Neural cell (in vitro differentiated cells): ENCODE measurements at regions not wholly inside any gene's neighbourhood (a gene's known extent, or its start where the extent isn't known, plus 50 kb on each side); places are given as distances from the start of the nearest gene placed in this dataset.

ENCODE experiments used
- H2AFZ ChIP-seq: fragments of 200-600, 300-800 bp; sonication (generic), shearing (Covaris generic); 2 replicates; pipeline ENCODE4 v1.6.0; 2014; ENCODE audit warnings: low read depth, mild to moderate bottlenecking, antibody characterized with exemption, low read length, moderate library complexity
- H3F3A ChIP-seq: fragments of 200-600 bp; shearing (Covaris generic); 2 replicates; pipeline ENCODE4 v1.6.1; 2016; ENCODE audit warnings: mild to moderate bottlenecking, moderate library complexity, mixed read lengths, antibody characterized with exemption, low read length; ENCODE audit not compliant: insufficient read depth, poor library complexity, severe bottlenecking
- H3K27ac ChIP-seq: fragments of 200-600, 300-800 bp; sonication (generic), shearing (Covaris generic); 2 replicates; pipeline ENCODE4 v1.5.1; 2014; ENCODE audit warnings: mild to moderate bottlenecking, low read length, moderate library complexity
- H3K27me3 ChIP-seq: fragments of 300-800, 200-600 bp; sonication (generic), shearing (Covaris generic); 2 replicates; pipeline ENCODE4 v1.6.0; 2014; ENCODE audit warnings: mild to moderate bottlenecking, low read depth, low read length, moderate library complexity; ENCODE audit not compliant: insufficient read depth
- H3K36me3 ChIP-seq: fragments of 300-800, 200-600 bp; sonication (generic), shearing (Covaris generic); 2 replicates; pipeline ENCODE4 v1.5.1; 2014; ENCODE audit warnings: mild to moderate bottlenecking, antibody characterized with exemption, low read length, moderate library complexity; ENCODE audit not compliant: insufficient read depth
- H3K4me2 ChIP-seq: fragments of 300-800, 200-600 bp; sonication (generic), shearing (Covaris generic); 2 replicates; pipeline ENCODE4 v1.6.0; 2014; ENCODE audit warnings: mild to moderate bottlenecking, low read length
- H3K4me3 ChIP-seq: fragments of 300-800, 200-600 bp; sonication (generic), shearing (Covaris generic); 2 replicates; pipeline ENCODE4 v1.5.1; 2014; ENCODE audit warnings: mild to moderate bottlenecking, low read length, moderate library complexity
- H3K79me2 ChIP-seq: fragments of 200-600 bp; shearing (Covaris generic); replicated peaks from 2 replicates; pipeline ENCODE4 v1.6.0; 2014; ENCODE audit warnings: mild to moderate bottlenecking, low read length, moderate library complexity; ENCODE audit not compliant: insufficient read depth
- H3K9ac ChIP-seq: fragments of 300-800, 200-600 bp; sonication (generic), shearing (Covaris generic); 2 replicates; pipeline ENCODE4 v1.6.1; 2016; ENCODE audit warnings: mild to moderate bottlenecking, low read length, mixed read lengths
- H3K9me2 ChIP-seq: fragments of 200-600 bp; shearing (Covaris generic); 2 replicates; pipeline ENCODE4 v1.6.1; 2016; ENCODE audit warnings: mild to moderate bottlenecking, low read length, mixed read lengths; ENCODE audit not compliant: insufficient read depth
- H3K9me3 ChIP-seq: fragments of 200-600, 300-800 bp; sonication (generic), shearing (Covaris generic); 2 replicates; pipeline ENCODE4 v1.6.1; 2016; ENCODE audit warnings: mild to moderate bottlenecking, mixed run types, low read length, moderate library complexity, mixed read lengths
- H4K20me1 ChIP-seq: fragments of 200-600 bp; shearing (Covaris generic); 2 replicates; pipeline ENCODE4 v1.6.1; 2016; ENCODE audit warnings: mild to moderate bottlenecking, mixed run types; ENCODE audit not compliant: insufficient read depth
- CTCF ChIP-seq: fragments of 450-650 bp; IDR thresholded peaks from 2 replicates; pipeline ENCODE4 v1.5.1; 2014; ENCODE audit warnings: antibody characterized with exemption, mild to moderate bottlenecking, moderate library complexity; ENCODE audit not compliant: poor library complexity, severe bottlenecking
- EP300 ChIP-seq: fragments of 450-650 bp; conservative IDR thresholded peaks from 2 replicates; pipeline ENCODE4 v1.6.1; 2014; ENCODE audit warnings: antibody characterized with exemption, mild to moderate bottlenecking, moderate library complexity; ENCODE audit not compliant: poor library complexity, severe bottlenecking
- EZH2 ChIP-seq: fragments of 200-600, 300-800 bp; shearing (Covaris generic), sonication (generic); IDR thresholded peaks from 2 replicates; pipeline ENCODE4 v1.6.1; 2014; ENCODE audit warnings: antibody characterized with exemption, low read length, borderline replicate concordance, mild to moderate bottlenecking; ENCODE audit not compliant: insufficient read depth, poor library complexity, severe bottlenecking
- MXI1 ChIP-seq: fragments of 450-650 bp; conservative IDR thresholded peaks from 2 replicates; pipeline ENCODE4 v1.6.1; 2014; ENCODE audit warnings: antibody characterized with exemption, mild to moderate bottlenecking; ENCODE audit not compliant: poor library complexity, severe bottlenecking
- POLR2AphosphoS5 ChIP-seq: IDR thresholded peaks from 2 replicates; pipeline ENCODE4 v1.6.1; 2012
- RAD21 ChIP-seq: fragments of 450-650 bp; conservative IDR thresholded peaks from 2 replicates; pipeline ENCODE4 v1.6.1; 2014; ENCODE audit warnings: antibody characterized with exemption, mild to moderate bottlenecking, moderate library complexity
- SMC3 ChIP-seq: fragments of 450-650 bp; conservative IDR thresholded peaks from 2 replicates; pipeline ENCODE4 v1.6.1; 2014; ENCODE audit warnings: antibody characterized with exemption, mild to moderate bottlenecking, moderate library complexity; ENCODE audit not compliant: poor library complexity
- TAF1 ChIP-seq: IDR thresholded peaks from 2 replicates; pipeline ENCODE4 v1.6.1; 2012; ENCODE audit warnings: low read depth
- TF ChIP-seq, protein P1 (sequence below): IDR thresholded peaks from 2 replicates; pipeline ENCODE4 v1.6.1; 2012; ENCODE audit warnings: borderline replicate concordance

- no peaks in the 10 kb centered on the region for H3K9me3 ChIP-seq
- H3K79me2 ChIP-seq, result no peaks in the 10 kb centered on the region
- TF ChIP-seq EP300 (no peak), TAF1 (no peak), SMC3 (no peak), CTCF (no peak), EZH2 (no peak), POLR2AphosphoS5 (no peak), RAD21 (no peak), MXI1 (no peak)
- TF ChIP-seq, protein P1, sequence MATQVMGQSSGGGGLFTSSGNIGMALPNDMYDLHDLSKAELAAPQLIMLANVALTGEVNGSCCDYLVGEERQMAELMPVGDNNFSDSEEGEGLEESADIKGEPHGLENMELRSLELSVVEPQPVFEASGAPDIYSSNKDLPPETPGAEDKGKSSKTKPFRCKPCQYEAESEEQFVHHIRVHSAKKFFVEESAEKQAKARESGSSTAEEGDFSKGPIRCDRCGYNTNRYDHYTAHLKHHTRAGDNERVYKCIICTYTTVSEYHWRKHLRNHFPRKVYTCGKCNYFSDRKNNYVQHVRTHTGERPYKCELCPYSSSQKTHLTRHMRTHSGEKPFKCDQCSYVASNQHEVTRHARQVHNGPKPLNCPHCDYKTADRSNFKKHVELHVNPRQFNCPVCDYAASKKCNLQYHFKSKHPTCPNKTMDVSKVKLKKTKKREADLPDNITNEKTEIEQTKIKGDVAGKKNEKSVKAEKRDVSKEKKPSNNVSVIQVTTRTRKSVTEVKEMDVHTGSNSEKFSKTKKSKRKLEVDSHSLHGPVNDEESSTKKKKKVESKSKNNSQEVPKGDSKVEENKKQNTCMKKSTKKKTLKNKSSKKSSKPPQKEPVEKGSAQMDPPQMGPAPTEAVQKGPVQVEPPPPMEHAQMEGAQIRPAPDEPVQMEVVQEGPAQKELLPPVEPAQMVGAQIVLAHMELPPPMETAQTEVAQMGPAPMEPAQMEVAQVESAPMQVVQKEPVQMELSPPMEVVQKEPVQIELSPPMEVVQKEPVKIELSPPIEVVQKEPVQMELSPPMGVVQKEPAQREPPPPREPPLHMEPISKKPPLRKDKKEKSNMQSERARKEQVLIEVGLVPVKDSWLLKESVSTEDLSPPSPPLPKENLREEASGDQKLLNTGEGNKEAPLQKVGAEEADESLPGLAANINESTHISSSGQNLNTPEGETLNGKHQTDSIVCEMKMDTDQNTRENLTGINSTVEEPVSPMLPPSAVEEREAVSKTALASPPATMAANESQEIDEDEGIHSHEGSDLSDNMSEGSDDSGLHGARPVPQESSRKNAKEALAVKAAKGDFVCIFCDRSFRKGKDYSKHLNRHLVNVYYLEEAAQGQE, result no peak
- H3K4me2 ChIP-seq, result no peak overlapping the region
- H3K27ac ChIP-seq, result no peak overlapping the region
- H3K27me3 ChIP-seq, result no peaks in the 10 kb centered on the region
- H3F3A ChIP-seq, result no peaks in the 10 kb centered on the region
- no peak overlapping the region for H3K9ac ChIP-seq
- no peak overlapping the region for H2AFZ ChIP-seq
- no peaks in the 10 kb centered on the region for H3K36me3 ChIP-seq
- H4K20me1 ChIP-seq, result no peaks in the 10 kb centered on the region
- no peaks in the 10 kb centered on the region for H3K9me2 ChIP-seq
- no peak overlapping the region for H3K4me3 ChIP-seq
Measured at GRCh38 chr4:24434241-24434640, 150.1 kb downstream of the DHX15 start.

- Histone ChIP-seq H3K27me3 (no peaks in the 10 kb centered on the region), H3K9me3 (no peaks in the 10 kb centered on the region), H3F3A (no peaks in the 10 kb centered on the region), H3K9ac (no peak overlapping the region), H3K9me2 (no peaks in the 10 kb centered on the region), H4K20me1 (no peaks in the 10 kb centered on the region), H3K27ac (no peak overlapping the region), H3K36me3 (no peaks in the 10 kb centered on the region), H2AFZ (no peak overlapping the region), H3K4me2 (no peak overlapping the region), H3K4me3 (no peak overlapping the region), H3K79me2 (no peaks in the 10 kb centered on the region)
- no peak for TF ChIP-seq EP300
Measured at GRCh38 chr4:24433515-24434214, 150.7 kb downstream of the DHX15 start.
